BJ (cell line): ENCODE measurements at regions not wholly inside any gene's neighbourhood (a gene's known extent, or its start where the extent isn't known, plus 50 kb on each side); places are given as distances from the start of the nearest gene placed in this dataset.
A peak's percentile ranks its signal among the peaks of the same experiment; 100 is the strongest.

ENCODE experiments used
- CTCF ChIA-PET: fragments of 350-600 bp; formaldehyde crosslinking; extraction: SDS; loops from one replicate; lab custom pipeline; 2021; ENCODE audit warnings: antibody characterized with exemption, inconsistent platforms; lab: Yijun Ruan, JAX
- POLR2A ChIA-PET: fragments of 300-600 bp; sonication (Branson Sonifier 250); formaldehyde crosslinking; extraction: SDS; loops from one replicate; lab custom pipeline; 2021; ENCODE audit warnings: antibody characterized with exemption; lab: Charles Lee
- DNase-seq: peaks from one replicate; pipeline ENCODE4 v3.0.0-alpha.2; 2011; ENCODE audit warnings: low read depth
- H3K27me3 ChIP-seq: 2 replicates; pipeline ENCODE4 v1.6.0; 2011; ENCODE audit warnings: low read length; ENCODE audit not compliant: control insufficient read depth, insufficient read depth
- H3K36me3 ChIP-seq: 2 replicates; pipeline ENCODE4 v1.5.1; 2011; ENCODE audit warnings: low read length; ENCODE audit not compliant: control insufficient read depth, insufficient read depth
- H3K4me3 ChIP-seq: 2 replicates; pipeline ENCODE4 v1.5.1; 2011; ENCODE audit warnings: low read depth, mild to moderate bottlenecking, control low read depth, low read length
- TF ChIP-seq, protein P1 (sequence below): IDR thresholded peaks from 2 replicates; pipeline ENCODE4 v1.5.1; 2011; ENCODE audit warnings: low read depth, mild to moderate bottlenecking, control low read depth, inconsistent platforms, low read length, moderate library complexity; ENCODE audit not compliant: insufficient read depth

DNA sequence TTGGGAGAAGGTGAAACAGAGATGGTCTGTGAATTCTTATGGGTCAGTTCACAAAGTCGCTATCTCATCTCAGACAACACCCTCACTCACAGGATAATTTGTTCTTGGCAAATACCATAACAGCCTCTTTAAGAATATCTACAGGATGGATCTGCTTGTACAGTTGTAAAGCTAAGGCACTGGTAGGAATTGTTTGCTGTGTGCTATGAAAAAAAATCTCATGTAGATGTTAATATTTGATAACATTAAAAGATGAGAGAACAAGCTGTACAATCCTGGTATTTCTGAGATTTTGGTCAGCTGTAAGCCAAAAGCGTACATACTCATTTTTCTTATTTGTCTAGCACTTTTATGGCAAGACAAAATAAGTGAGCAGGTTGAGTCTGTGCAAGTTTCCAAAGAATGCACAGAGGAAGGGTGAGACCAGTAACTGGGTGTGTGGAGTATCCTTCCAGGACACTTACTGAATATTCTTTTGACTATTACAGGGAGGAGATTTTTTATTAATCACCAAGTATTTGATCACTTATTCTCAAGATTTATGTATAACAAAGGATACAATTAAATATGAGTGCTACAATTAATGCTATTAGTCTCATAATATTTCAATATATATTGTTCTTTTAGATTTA is 814.5 kb upstream of the MIR17HG start:
- TF ChIP-seq, protein P1, sequence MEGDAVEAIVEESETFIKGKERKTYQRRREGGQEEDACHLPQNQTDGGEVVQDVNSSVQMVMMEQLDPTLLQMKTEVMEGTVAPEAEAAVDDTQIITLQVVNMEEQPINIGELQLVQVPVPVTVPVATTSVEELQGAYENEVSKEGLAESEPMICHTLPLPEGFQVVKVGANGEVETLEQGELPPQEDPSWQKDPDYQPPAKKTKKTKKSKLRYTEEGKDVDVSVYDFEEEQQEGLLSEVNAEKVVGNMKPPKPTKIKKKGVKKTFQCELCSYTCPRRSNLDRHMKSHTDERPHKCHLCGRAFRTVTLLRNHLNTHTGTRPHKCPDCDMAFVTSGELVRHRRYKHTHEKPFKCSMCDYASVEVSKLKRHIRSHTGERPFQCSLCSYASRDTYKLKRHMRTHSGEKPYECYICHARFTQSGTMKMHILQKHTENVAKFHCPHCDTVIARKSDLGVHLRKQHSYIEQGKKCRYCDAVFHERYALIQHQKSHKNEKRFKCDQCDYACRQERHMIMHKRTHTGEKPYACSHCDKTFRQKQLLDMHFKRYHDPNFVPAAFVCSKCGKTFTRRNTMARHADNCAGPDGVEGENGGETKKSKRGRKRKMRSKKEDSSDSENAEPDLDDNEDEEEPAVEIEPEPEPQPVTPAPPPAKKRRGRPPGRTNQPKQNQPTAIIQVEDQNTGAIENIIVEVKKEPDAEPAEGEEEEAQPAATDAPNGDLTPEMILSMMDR = no peak
- CTCF ChIA-PET = no interaction called here
- H3K27me3 ChIP-seq = no peaks in the 10 kb centered on the region
- POLR2A ChIA-PET = no interaction called here
- H3K36me3 ChIP-seq = no peaks in the 10 kb centered on the region; the same call in 1 of the 2 replicates
- no peak overlapping the region for H3K4me3 ChIP-seq
- no peak for DNase-seq

DNA sequence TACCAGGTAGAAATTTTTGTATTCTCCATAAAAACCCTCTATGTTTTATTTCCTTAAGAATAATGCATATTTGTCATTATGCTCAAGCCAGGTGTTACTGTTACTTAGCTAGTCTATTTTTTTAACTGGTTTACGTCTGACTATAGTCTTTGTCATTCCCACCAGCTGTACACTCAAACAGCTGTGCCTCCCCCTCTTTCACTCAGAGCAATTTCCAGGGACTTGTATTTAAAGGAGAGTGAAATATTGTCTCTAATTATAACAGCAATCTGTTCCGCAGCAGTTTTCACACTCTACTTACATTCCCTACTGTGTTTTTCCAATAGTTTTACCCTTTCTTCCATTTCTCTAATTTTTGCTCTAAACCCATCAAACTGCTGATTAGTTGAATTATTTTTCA is 813.6 kb upstream of the MIR17HG start:
- no peak for DNase-seq
- no peaks in the 10 kb centered on the region for H3K27me3 ChIP-seq
- no peaks in the 10 kb centered on the region; the same call in 1 of the 2 replicates for H3K36me3 ChIP-seq
- TF ChIP-seq, protein P1 = no peak
- ChIA-PET POLR2A (no interaction called here), CTCF (no interaction called here)
- no peak overlapping the region for H3K4me3 ChIP-seq

DNA sequence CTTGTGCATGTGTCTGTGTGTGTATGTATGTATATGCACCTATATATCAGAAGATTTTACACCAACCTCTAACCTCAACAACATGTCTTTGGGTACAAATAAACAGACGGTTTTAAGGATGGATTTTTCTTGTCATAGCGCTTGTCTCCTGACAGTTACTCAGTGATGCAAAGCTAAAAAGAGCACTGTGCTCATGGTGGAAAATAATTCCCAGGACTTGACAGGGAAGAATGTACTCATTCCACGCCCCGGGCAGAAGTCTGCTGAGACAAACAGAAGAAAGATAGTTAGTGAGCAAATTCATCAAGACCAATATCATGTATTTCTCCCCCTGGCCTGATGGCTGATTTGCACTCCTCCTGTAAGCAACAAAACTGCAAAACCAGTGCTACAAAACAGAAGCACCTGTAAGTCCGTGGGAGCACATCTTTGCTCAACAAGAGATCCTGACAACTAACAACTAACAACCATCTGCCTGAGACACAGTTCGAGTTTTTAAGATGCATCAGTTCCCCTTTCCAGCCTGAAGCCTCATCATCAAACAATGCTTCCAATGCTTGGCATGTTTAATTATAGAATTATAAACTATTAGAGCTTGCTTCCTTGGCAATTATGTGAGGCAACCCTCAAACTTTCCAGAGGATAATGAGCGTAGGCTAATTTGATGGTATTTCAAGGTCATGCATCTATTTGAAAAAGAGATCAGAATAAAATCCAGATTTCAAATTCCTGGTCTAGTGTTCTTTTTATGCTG is 812.7 kb upstream of the MIR17HG start:
- Histone ChIP-seq H3K36me3 (no peaks in the 10 kb centered on the region; the same call in 1 of the 2 replicates), H3K27me3 (no peaks in the 10 kb centered on the region), H3K4me3 (no peak overlapping the region)
- ChIA-PET CTCF (interaction anchor here (0.6 kb wide), 1 partner anchor 128 kb away, joined by 3 read pairs; no protein-coding TSS in a partner anchor), POLR2A (interaction anchor here (0.6 kb wide), 1 partner anchor 24 kb away, joined by 3 read pairs; no protein-coding TSS in a partner anchor)
- TF ChIP-seq, protein P1 = no peak
- DNase-seq = peak; percentile 71

DNA sequence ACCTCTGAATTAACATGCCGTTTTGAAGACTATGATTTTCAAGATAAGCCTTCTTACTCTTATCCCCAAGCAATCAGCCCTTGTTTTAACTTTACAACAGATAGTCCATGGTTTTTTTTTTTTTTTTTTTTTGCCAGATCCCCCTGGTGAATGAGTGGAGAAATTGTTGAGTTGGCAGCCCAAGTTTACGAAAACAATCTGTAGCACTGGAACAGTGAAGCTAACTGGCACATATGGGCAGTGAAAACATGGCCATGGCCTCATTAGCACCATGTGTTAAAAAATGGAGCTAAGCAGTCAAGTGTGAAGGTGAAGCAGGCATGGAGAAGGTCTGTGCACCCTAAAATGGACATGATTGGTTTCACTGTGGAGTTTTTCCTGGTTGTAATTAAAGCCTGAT is 812.1 kb upstream of the MIR17HG start:
- H3K27me3 ChIP-seq = no peaks in the 10 kb centered on the region
- DNase-seq = no peak
- ChIA-PET POLR2A (no interaction called here), CTCF (no interaction called here)
- H3K4me3 ChIP-seq = no peak overlapping the region
- no peaks in the 10 kb centered on the region; the same call in 1 of the 2 replicates for H3K36me3 ChIP-seq
- TF ChIP-seq, protein P1 = no peak

DNA sequence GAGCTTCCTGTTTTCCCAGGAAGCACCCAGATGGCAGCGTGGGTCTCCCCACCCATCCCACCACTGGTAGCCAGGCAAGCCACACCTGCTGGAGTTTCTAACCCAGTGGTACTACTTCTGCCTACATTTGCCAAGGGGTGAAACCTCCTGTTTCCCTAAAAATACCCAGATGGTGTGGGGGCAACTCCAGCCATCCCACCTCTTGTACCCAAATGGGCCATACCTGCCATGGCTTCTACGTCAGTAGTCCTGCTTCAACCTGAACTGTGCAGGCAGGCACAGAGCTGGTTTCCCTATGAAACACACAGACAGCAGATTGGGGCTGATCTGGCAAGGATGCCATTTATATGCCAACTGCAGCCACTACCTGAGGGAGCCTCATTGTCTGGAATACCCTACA is 809.4 kb upstream of the MIR17HG start:
- no peak for DNase-seq
- POLR2A ChIA-PET = no interaction called here
- TF ChIP-seq, protein P1 = no peak
- Histone ChIP-seq H3K4me3 (no peak overlapping the region), H3K36me3 (no peaks in the 10 kb centered on the region; the same call in 1 of the 2 replicates), H3K27me3 (no peaks in the 10 kb centered on the region)
- CTCF ChIA-PET = no interaction called here
